Ishikawa (cell line): ENCODE measurements at regions not wholly inside any gene's neighbourhood (a gene's known extent, or its start where the extent isn't known, plus 50 kb on each side); places are given as distances from the start of the nearest gene placed in this dataset.

ENCODE experiments used
- CEBPB ChIP-seq: IDR thresholded peaks from 2 replicates; pipeline ENCODE4 v1.6.1; 2012
- CREB1 ChIP-seq: IDR thresholded peaks from 2 replicates; pipeline ENCODE4 v1.6.1; 2012; ENCODE audit warnings: low read depth
- EGR1 ChIP-seq: IDR thresholded peaks from 2 replicates; pipeline ENCODE4 v1.6.1; 2012
- EP300 ChIP-seq: IDR thresholded peaks from 2 replicates; pipeline ENCODE4 v1.6.1; 2012; ENCODE audit warnings: borderline replicate concordance
- FOXM1 ChIP-seq: IDR thresholded peaks from 2 replicates; pipeline ENCODE4 v1.6.1; 2012; ENCODE audit warnings: low read depth, borderline replicate concordance
- NFIC ChIP-seq: IDR thresholded peaks from 2 replicates; pipeline ENCODE4 v1.6.1; 2012
- RAD21 ChIP-seq: IDR thresholded peaks from 2 replicates; pipeline ENCODE4 v1.6.1; 2012; ENCODE audit warnings: low read depth
- TAF1 ChIP-seq: IDR thresholded peaks from 2 replicates; pipeline ENCODE4 v1.6.1; 2012; ENCODE audit warnings: low read depth, mild to moderate bottlenecking
- TCF12 ChIP-seq: IDR thresholded peaks from 2 replicates; pipeline ENCODE4 v1.6.1; 2012; ENCODE audit warnings: low read depth
- TEAD4 ChIP-seq: IDR thresholded peaks from 2 replicates; pipeline ENCODE4 v1.6.1; 2012
- YY1 ChIP-seq: IDR thresholded peaks from 2 replicates; pipeline ENCODE4 v1.6.1; 2012; ENCODE audit warnings: low read depth
- ZBTB7A ChIP-seq: IDR thresholded peaks from 2 replicates; pipeline ENCODE4 v1.6.1; 2012; ENCODE audit warnings: low read depth
- TF ChIP-seq, protein P1 (sequence below): IDR thresholded peaks from 2 replicates; pipeline ENCODE4 v1.6.1; 2012
- TF ChIP-seq, protein P2 (sequence below): IDR thresholded peaks from 2 replicates; pipeline ENCODE4 v1.6.1; 2012
- TF ChIP-seq, protein P3 (sequence below): IDR thresholded peaks from 2 replicates; pipeline ENCODE4 v1.6.1; 2012; ENCODE audit warnings: low read depth, mild to moderate bottlenecking

DNA sequence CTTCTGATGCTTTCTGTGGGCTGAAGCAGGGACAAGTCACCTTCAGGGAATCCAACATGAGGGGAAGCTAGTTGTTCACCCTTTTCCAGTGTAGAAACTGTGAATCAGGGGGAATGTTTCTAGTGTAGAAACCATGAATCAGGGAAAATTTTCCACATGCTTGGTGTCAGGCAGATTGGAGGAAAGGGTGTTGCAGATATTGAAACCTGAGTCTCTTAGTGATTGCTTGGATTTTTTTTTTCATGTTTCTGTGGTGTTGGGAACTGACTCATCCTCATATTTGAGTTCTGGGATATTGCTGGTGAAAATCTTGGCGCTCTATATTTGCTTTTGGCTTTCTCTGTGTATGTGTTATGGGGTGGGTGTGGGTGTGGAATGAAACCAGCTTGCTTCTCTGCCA lies 144.5 kb upstream of the FBXO33 start:
- no peak for TF ChIP-seq TCF12
- TF ChIP-seq TAF1, result no peak
- TF ChIP-seq ZBTB7A, result no peak
- no peak for TF ChIP-seq EP300

DNA sequence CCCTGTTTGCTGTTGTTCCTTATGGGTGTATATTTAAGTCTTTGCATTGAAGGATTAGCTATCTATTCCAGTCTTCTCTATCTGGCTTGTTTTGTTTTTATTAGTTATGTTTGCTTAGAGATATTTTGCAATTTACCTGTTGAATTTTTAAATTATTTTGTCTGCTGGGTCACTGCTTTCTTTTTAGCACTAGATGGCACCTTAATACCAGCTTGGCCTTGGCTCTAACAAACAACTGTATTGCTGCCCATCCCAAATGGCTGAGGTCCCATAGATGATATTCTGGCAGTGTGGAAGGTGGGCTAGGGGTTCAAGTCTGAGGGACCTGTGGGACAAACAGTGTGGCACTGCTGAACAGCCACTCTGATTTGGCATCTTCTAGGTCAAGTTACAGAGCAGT lies 144.0 kb upstream of the FBXO33 start:
- TF ChIP-seq RAD21, result peak; percentile 36
- TF ChIP-seq, protein P1, sequence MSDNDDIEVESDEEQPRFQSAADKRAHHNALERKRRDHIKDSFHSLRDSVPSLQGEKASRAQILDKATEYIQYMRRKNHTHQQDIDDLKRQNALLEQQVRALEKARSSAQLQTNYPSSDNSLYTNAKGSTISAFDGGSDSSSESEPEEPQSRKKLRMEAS, result no peak

DNA sequence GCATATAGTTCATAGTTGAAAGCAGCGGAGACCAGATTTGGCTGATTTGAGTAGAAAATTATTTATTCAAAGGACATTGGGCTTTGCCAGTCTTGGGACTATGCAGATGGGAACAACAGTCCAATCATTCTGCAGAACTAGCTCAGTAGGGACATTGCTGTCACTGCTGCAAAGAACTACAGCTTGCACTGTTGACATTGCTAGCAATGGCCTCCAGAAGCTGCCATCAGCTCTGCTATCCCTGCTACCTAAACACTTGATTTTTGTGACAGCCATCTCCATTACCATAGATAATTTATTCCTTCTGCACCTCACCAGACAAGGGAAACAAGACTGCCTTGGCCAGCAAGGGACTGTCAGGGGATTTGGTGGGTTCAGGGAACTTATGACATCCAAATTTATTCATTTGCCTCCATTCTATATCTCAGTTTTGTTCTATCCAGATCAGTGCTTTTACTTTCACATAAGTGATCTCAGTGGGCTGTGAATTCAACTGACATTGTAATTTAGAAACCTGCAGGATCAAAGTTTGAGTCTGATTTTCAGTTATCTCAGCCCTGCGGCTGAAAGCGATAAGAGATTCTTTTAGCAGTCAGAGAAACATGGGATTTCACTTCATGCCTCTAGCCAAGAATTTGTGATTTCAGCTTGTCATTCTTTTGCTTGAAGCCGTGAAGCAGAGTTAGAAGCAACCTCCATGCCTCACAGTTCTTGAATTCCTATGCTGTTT lies 136.7 kb upstream of the FBXO33 start:
- TF ChIP-seq TCF12, result no peak
- TF ChIP-seq, protein P2, sequence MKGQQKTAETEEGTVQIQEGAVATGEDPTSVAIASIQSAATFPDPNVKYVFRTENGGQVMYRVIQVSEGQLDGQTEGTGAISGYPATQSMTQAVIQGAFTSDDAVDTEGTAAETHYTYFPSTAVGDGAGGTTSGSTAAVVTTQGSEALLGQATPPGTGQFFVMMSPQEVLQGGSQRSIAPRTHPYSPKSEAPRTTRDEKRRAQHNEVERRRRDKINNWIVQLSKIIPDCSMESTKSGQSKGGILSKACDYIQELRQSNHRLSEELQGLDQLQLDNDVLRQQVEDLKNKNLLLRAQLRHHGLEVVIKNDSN, result no peak
- TF ChIP-seq CREB1, result no peak
- no peak for TF ChIP-seq RAD21
- no peak for TF ChIP-seq CEBPB

DNA sequence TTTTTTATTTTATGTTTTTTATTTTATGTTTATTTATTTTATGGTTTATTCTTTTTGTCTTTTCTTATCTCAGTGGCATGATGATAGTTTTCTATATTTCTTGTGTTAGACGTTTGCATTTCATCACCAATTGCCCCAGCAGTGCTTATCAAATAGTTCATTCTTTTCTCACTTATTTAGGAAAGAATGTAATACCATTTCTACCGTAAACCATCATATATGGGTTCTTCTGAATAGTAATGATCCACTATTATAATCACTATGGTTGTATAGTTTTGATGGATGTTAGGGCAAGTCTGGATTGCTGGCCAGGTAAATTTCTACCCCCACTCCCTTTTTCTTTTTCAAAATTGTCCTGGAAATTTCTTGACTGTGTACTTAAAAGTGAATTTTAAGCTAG lies 134.6 kb upstream of the FBXO33 start:
- TF ChIP-seq YY1 (no peak), NFIC (no peak), FOXM1 (no peak), ZBTB7A (no peak), EGR1 (no peak), TAF1 (no peak), TEAD4 (no peak), TCF12 (no peak), EP300 (no peak), CEBPB (no peak), CREB1 (no peak), RAD21 (no peak)
- TF ChIP-seq, protein P1, result no peak
- TF ChIP-seq, protein P2, result no peak
- TF ChIP-seq, protein P3, sequence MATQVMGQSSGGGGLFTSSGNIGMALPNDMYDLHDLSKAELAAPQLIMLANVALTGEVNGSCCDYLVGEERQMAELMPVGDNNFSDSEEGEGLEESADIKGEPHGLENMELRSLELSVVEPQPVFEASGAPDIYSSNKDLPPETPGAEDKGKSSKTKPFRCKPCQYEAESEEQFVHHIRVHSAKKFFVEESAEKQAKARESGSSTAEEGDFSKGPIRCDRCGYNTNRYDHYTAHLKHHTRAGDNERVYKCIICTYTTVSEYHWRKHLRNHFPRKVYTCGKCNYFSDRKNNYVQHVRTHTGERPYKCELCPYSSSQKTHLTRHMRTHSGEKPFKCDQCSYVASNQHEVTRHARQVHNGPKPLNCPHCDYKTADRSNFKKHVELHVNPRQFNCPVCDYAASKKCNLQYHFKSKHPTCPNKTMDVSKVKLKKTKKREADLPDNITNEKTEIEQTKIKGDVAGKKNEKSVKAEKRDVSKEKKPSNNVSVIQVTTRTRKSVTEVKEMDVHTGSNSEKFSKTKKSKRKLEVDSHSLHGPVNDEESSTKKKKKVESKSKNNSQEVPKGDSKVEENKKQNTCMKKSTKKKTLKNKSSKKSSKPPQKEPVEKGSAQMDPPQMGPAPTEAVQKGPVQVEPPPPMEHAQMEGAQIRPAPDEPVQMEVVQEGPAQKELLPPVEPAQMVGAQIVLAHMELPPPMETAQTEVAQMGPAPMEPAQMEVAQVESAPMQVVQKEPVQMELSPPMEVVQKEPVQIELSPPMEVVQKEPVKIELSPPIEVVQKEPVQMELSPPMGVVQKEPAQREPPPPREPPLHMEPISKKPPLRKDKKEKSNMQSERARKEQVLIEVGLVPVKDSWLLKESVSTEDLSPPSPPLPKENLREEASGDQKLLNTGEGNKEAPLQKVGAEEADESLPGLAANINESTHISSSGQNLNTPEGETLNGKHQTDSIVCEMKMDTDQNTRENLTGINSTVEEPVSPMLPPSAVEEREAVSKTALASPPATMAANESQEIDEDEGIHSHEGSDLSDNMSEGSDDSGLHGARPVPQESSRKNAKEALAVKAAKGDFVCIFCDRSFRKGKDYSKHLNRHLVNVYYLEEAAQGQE, result no peak

DNA sequence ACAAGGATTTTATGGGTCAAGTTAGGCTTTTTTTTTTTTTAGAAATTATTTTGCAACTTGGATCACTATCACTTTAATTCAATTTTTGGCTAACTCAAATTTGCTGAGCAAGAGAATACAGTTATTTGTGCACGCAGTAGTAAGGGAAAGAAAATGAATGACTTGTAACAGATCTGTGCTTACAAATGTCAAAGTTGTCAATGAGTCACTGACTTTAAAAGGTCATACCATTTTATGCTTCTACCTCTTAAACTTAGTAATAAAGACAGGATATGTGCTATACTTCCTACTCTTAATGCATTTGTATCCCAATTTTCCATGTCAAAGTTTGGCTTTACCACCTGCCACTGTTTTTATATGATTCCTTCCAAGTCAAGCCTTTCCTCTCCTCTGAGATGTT lies 131.1 kb upstream of the FBXO33 start:
- TF ChIP-seq FOXM1 (no peak), CREB1 (no peak), EGR1 (no peak), TAF1 (no peak), CEBPB (no peak), TCF12 (no peak), YY1 (no peak), NFIC (no peak), ZBTB7A (no peak), TEAD4 (no peak), RAD21 (no peak), EP300 (no peak)
- TF ChIP-seq, protein P2, result no peak
- TF ChIP-seq, protein P1, result no peak
- TF ChIP-seq, protein P3, result no peak

DNA sequence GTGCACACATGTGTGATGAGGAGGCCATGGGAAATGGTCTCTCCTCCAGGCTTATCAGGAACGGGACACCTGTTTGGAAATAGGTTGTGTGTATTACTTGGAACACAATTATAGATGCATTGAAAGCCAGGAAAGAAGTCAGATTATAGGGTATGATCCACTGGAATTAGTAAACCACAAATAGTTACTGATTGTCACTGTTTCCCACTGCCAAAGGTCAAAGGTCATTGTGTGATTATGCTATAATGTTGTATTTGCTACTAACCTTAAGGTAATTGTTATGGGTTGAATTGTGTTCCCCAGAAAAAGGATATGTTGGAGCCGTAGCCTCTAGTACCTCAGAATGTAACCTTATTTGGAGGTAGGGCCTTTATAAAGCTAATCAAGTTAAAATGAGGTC lies 129.9 kb upstream of the FBXO33 start:
- TF ChIP-seq ZBTB7A, result no peak
- TF ChIP-seq TCF12, result no peak
- no peak for TF ChIP-seq CEBPB
- TF ChIP-seq NFIC, result no peak
- no peak for TF ChIP-seq YY1
- no peak for TF ChIP-seq EP300
- no peak for TF ChIP-seq RAD21
